ENCODE measurements at regions not wholly inside any gene's neighbourhood (a gene's known extent, or its start where the extent isn't known, plus 50 kb on each side); places are given as distances from the start of the nearest gene placed in this dataset.

GRCh38 chr6:19983374-19983773 is 146.2 kb downstream of the ID4 start:
- TF ChIP-seq EZH2 (IDR thresholded peaks at IDR 0.05; ENCODE audit: insufficient read depth, poor library complexity, severe bottlenecking) (no peak), EZH2phosphoT487 (IDR thresholded peaks at IDR 0.05; ENCODE audit: insufficient read depth, low read depth) (no peak)

Data from GM23248 (cell line).